ENCODE measurements at regions not wholly inside any gene's neighbourhood (a gene's known extent, or its start where the extent isn't known, plus 50 kb on each side); places are given as distances from the start of the nearest gene placed in this dataset.

DNA sequence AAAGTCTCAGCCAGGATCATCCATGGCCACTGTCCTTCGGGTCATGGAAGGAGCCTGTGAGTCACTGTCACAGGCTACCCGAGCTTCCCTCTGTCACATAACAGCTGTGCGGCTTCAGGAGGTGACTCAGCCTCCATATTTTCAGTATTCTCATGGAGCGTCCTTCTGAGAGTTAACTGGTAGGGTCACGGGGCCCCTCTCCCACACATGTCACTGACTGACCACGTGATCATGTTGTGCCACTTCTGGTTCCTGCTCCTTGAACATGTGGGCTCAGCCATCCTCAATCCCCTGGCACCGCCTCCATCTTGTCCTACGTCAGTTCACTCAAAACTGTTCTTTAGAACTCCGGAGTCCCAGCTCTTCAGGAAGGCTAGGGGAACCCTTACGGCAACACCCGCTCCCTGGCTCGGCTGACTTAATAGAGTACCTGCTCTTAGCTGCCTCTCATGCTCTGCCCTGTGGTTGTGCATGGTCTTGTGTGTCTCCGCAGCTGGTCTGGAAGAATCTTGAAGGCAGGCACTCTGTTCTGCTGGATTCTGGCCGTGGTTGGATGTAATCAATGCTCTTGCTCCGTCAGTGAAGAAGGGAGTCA is 182.8 kb downstream of the ICE1 start:
- ATAC-seq (replicated peaks) (no peak), DNase-seq (no peak)
- Mint-ChIP-seq H3K4me1 (no peaks in the 10 kb centered on the region), H3K27ac (no peak overlapping the region), H3K9me3 (peaks cover 0 to 3% of the 10 kb centered on the region in 2 donors), H3K27me3 (no peaks in the 10 kb centered on the region), H3K36me3 (no peaks in the 10 kb centered on the region), H3K4me3 (no peak overlapping the region)

DNA sequence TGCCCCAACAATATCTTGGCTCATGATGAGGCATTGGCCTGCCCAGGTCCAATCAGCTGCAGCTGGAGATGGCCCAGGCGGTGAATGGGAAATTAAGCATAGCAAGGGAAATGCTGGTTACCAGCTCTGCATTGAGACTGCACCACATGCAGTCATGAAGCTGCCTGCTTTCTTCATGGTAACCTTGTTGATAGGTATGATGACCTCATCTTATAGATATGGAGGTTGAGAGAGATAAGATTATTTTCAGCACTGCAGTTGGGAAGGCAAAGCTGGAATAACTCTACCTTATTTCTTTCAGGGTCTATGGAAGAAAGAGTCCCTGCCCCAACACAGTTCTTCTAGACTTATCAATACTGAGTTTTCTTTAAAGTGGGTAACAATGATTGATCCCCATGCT is 180.1 kb downstream of the ICE1 start:
- ATAC-seq (replicated peaks) = no peak
- H3K4me1 Mint-ChIP-seq = no peaks in the 10 kb centered on the region
- no peak overlapping the region for H3K4me3 Mint-ChIP-seq
- H3K36me3 Mint-ChIP-seq = no peaks in the 10 kb centered on the region
- no peak overlapping the region for H3K27ac Mint-ChIP-seq
- no peaks in the 10 kb centered on the region for H3K27me3 Mint-ChIP-seq
- peaks cover 3 to 7% of the 10 kb centered on the region in 2 donors for H3K9me3 Mint-ChIP-seq
- no peak for DNase-seq

DNA sequence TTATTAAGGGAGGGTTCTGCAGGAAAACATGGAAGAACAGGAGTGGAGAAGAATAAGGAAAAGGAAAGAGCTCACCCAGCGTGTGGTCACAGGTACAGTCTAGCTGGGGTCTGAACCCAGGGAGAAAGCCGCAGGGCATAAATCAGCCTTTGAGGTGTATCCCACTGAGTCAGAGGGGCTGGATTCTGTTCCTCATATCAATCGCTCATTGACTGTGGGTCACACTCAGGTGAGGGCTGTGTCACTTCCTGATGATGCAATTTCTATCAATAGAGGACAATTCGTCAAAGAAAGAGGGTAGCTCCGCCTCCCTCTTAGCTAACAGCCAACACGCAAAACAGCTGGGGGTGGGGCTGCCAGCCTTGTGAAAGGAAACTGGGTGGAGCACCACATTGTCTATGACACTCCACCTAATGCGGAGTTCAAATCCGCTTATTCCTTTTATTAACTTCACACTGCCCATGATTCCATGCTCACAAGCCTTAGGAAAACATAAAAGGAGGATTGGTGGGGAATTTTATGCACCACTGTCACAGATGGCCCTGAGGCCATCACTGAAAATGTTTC is 176.2 kb downstream of the ICE1 start:
- Mint-ChIP-seq H3K9me3 (peaks cover 3 to 10% of the 10 kb centered on the region in 2 donors), H3K36me3 (no peaks in the 10 kb centered on the region), H3K4me1 (no peaks in the 10 kb centered on the region), H3K4me3 (no peak overlapping the region), H3K27me3 (no peaks in the 10 kb centered on the region), H3K27ac (no peak overlapping the region)
- ATAC-seq (replicated peaks) (no peak), DNase-seq (no peak)

DNA sequence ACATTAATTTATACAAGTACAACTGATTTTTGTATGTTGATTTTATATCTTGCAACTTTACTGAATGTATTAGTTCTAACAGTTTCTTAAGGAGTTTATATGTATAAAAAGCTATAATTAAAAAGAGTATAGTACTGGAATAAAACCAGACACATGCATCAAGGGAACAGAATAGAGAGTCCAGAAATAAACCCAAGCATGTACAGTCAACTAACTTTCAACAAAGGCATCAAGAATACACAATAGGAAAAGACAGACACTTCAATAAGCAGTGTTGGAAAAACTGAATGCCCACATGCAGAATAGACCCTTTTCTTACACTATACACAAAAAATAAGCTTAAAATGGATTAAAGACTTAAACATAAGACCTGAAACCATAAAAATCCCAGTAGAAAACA is 170.9 kb downstream of the ICE1 start:
- Mint-ChIP-seq H3K9me3 (peaks cover 7 to 8% of the 10 kb centered on the region in 2 donors), H3K4me1 (no peaks in the 10 kb centered on the region), H3K4me3 (no peak overlapping the region), H3K27me3 (no peaks in the 10 kb centered on the region), H3K36me3 (no peaks in the 10 kb centered on the region), H3K27ac (no peak overlapping the region)
- DNase-seq = no peak
- no peak for ATAC-seq (replicated peaks)

DNA sequence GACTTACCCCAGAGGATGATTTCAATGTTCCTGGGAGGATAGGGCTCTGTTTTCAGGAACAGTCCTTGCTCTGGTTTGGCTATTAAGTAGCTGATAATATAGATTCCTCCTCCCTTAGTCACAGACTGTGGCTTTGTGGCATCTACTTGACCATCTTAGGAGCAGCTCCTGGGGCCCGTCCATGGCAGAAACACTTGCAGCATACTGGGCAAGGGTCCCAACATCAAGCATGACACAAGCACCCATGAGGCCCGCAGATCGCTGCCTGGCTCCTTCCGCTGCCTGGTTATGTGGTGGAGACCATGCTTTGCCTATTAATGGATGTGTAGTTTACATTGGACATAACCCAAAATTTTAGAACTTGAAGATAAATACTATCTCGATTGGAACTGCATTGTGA is 170.1 kb downstream of the ICE1 start:
- no peaks in the 10 kb centered on the region for H3K4me1 Mint-ChIP-seq
- no peaks in the 10 kb centered on the region for H3K36me3 Mint-ChIP-seq
- DNase-seq = no peak
- H3K27me3 Mint-ChIP-seq = no peaks in the 10 kb centered on the region
- peaks cover 4 to 6% of the 10 kb centered on the region in 2 donors for H3K9me3 Mint-ChIP-seq
- no peak overlapping the region for H3K4me3 Mint-ChIP-seq
- no peak overlapping the region for H3K27ac Mint-ChIP-seq
- no peak for ATAC-seq (replicated peaks)

DNA sequence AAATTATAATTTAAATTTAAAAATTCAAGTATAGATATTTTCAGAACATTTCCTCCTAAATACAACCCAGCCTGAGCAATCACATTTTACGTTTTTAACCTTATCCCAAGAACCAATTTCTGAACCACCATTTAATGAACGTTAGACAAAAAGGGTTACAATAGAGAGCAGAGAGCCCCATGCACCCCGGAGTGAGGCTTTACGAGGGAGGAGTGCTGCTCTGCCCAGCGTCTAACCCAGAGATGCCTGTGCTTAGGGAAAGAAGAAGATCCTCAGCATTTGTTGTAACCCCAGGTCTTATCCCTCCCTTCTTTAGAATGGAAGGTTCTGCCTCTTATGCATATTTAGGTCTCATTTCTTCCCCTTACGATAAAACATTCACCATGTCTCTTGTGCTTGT is 169.1 kb downstream of the ICE1 start:
- DNase-seq = no peak
- no peak overlapping the region for H3K4me3 Mint-ChIP-seq
- no peak for ATAC-seq (replicated peaks)
- H3K27ac Mint-ChIP-seq = no peak overlapping the region
- peaks cover 4 to 6% of the 10 kb centered on the region in 2 donors for H3K9me3 Mint-ChIP-seq
- H3K36me3 Mint-ChIP-seq = peaks cover 0 to 1% of the 10 kb centered on the region in 2 donors
- H3K27me3 Mint-ChIP-seq = peaks cover 4 to 6% of the 10 kb centered on the region in 2 donors
- H3K4me1 Mint-ChIP-seq = no peaks in the 10 kb centered on the region

DNA sequence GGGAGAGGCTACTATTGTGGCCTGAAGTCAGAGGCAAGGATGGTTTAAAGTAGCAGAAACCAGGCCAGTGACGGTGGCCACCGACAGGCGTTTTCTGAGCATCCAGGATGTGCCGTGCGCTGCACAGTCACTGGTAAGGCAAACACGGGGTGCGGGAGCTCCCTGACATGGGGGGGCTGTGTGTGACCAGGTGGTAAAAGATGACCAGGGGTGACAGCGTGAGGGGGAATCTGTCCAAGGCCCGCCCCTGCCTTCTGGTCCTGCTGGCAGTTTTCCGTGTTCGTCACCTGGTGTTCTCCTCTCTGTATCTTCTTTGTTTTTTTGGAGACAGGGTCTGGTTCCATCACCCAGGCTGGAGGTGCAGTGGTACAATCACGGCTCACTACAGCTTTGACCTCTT is 167.4 kb downstream of the ICE1 start:
- H3K9me3 Mint-ChIP-seq = peaks cover 4 to 6% of the 10 kb centered on the region in 2 donors

DNA sequence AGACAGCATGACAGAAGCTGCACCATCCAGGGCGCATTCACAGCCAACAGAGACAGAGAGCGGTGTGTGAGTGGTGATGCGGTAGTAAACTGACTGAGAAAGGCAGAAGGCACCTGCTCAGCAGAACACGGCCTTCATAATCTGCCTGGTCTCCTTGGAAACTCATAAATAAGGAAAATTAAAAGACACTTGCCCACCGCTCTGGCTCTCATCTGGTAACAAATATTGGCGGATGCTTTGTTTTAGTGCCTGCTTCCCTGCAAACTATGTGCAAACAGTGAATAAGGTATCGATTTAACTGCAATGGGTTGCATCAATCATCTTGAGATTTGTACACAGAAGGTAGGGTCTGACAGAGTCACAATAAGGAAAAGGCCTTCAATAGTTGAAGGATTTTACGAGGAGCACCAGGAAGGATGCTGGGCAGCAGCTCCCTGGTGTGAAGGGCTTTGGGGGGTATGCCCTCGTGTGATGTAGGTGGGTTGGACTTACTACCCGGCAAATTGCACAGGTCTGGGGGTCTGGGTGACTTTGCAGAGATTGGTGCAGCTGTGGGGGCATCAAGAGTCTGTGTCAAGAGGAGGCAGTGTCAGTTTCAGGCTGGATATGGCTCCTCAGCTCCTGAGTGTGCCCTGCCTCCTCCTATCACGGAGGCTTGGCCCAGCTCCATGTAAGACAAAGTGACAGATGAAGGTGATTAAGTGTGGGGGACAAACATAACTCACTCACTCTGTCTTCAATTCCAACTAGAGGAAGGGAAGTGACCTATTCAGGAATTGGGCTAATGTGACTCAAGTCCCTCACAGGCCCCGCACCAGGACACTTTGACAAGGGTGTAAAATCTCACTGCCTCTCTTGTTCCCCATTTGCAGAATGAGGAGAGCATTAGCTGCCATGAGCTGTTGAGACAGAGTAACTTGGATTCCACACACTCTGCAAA is 166.7 kb downstream of the ICE1 start:
- Mint-ChIP-seq H3K4me1 (no peaks in the 10 kb centered on the region), H3K9me3 (peaks cover 4% of the 10 kb centered on the region in 2 donors), H3K27me3 (peaks cover 4 to 6% of the 10 kb centered on the region in 2 donors), H3K27ac (no peak overlapping the region), H3K4me3 (no peak overlapping the region), H3K36me3 (peaks cover 0 to 1% of the 10 kb centered on the region in 2 donors)
- ATAC-seq (replicated peaks) (no peak), DNase-seq (no peak)

More for the DNA sequence above, 167.4 kb downstream of the ICE1 start:
- H3K4me1 Mint-ChIP-seq = no peaks in the 10 kb centered on the region
- DNase-seq (no peak), ATAC-seq (replicated peaks) (no peak)
- H3K36me3 Mint-ChIP-seq = peaks cover 0 to 1% of the 10 kb centered on the region in 2 donors
- no peak overlapping the region for H3K4me3 Mint-ChIP-seq
- peaks cover 4 to 6% of the 10 kb centered on the region in 2 donors for H3K27me3 Mint-ChIP-seq
- H3K27ac Mint-ChIP-seq = no peak overlapping the region

DNA sequence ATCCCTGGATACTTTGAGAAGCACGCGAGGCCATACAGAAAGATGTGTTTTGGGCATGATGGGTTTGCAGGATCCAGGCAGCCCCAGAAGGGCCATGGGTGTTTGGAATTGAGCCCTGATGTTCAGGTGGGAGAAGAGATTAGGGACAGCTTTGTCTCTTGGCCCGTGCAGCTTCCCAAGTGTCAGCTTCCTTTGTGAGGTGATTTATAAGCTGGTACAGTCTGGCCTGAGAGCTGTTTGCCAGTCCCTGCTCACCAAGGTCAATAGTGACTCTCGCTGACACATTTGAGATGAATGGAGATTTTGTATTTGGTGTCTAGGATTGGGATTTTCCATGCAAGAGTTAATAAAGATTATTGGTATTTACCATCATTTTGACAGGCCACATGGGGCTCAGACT is 165.9 kb downstream of the ICE1 start:
- DNase-seq = no peak
- Mint-ChIP-seq H3K27me3 (peaks cover 4 to 6% of the 10 kb centered on the region in 2 donors), H3K9me3 (peaks cover 4% of the 10 kb centered on the region in 2 donors), H3K4me3 (no peak overlapping the region), H3K27ac (no peak overlapping the region), H3K36me3 (peaks cover 0 to 1% of the 10 kb centered on the region in 2 donors), H3K4me1 (no peaks in the 10 kb centered on the region)
- no peak for ATAC-seq (replicated peaks)

DNA sequence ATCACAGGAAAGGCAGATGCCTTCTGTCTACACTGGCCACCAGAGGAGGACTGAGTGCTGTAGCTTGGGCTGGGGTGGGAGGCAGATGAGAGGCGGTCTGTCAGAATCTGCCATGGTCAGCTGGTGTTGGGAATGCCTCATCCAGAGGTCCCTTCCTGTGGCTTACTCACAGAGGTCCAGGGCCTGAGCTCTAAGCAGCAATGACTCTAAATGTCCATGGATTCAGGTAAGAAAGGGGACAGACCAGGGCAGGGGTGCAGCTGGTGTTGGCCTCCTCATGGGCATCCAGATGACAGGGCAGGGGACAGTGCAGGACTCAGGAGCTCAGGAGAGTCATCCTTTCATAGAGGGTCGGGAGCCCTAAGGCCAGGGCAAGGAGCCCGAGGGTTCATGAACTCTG is 165.0 kb downstream of the ICE1 start:
- no peak for ATAC-seq (replicated peaks)
- Mint-ChIP-seq H3K27ac (no peak overlapping the region), H3K4me1 (no peaks in the 10 kb centered on the region), H3K4me3 (no peak overlapping the region), H3K9me3 (peaks cover 4% of the 10 kb centered on the region in 2 donors), H3K27me3 (peaks cover 4 to 6% of the 10 kb centered on the region in 2 donors), H3K36me3 (peaks cover 0 to 1% of the 10 kb centered on the region in 2 donors)
- DNase-seq = no peak

DNA sequence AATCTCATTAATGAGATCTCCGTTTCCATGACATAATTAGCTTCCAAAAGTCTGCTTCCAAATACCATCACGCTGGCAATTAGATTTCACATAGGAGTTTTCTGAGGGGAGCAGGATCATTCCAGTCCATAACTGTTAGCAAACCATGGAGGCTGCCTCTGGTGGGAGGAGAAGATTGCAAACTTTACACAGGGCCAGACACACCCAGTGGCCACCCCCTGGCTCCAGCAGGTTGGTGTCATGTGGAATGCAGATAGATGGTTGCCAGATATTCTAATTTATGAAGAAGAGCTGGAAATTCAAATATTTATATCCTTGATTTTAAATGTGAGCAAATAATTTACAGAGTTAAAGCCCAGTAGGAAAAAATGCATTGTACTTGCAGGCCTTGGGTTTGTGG is 164.2 kb downstream of the ICE1 start:
- Mint-ChIP-seq H3K36me3 (peaks cover 0 to 1% of the 10 kb centered on the region in 2 donors), H3K4me1 (no peaks in the 10 kb centered on the region), H3K9me3 (peaks cover 4% of the 10 kb centered on the region in 2 donors), H3K4me3 (no peak overlapping the region), H3K27me3 (peaks cover 4 to 6% of the 10 kb centered on the region in 2 donors), H3K27ac (no peak overlapping the region)
- ATAC-seq (replicated peaks) (no peak), DNase-seq (no peak)

DNA sequence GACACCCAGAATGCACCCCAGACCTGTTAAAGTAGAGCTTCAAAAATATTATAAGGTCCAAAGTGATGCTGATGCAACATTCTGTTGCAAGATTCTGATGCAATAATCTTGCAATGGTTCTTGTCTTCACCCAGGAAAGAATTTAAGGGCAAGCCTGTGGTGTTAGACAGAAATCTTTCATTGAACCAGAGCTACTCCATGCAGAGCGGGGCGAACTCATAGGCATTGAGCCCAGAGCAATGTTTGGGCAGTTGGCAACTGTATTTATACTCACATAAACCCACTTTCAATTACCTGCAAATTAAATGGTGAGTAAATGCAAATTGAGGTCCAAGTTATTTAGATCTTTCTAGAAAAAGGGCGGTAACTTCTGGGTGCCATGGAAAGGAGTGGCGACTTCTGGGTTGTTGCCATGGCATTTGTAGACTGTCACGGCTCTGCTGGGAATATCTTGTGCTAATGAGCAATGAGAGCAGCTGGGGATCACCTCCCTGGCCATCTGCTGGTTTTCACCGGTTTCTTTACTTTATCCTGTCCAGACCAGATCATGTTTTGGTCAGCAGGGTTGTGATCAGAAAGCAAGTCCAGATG is 163.4 kb downstream of the ICE1 start:
- peaks cover 0 to 1% of the 10 kb centered on the region in 2 donors for H3K36me3 Mint-ChIP-seq
- ATAC-seq (replicated peaks) = no peak
- no peak for DNase-seq
- H3K9me3 Mint-ChIP-seq = peaks cover 4% of the 10 kb centered on the region in 2 donors
- H3K4me3 Mint-ChIP-seq = no peak overlapping the region
- peaks cover 4 to 6% of the 10 kb centered on the region in 2 donors for H3K27me3 Mint-ChIP-seq
- no peaks in the 10 kb centered on the region for H3K4me1 Mint-ChIP-seq
- no peak overlapping the region for H3K27ac Mint-ChIP-seq

DNA sequence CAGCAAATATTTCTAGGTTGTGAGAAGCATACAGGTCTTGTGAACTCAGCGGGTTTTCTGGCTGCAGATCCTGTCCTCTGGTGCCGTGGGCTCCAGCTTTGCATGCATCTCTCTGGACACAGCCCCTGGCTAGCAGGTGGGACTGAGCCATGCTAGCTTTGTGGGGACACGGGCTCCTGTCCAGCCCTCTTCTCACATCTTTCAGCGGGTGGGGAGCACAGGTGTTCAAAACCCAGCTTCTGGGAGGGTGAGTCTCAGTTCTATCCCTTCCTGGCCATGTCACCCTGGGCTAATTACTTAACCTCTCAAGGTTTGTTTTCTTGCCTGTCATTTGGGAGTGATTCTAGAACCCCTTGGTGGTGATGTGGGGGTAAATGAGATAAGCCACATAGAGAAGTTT is 162.3 kb downstream of the ICE1 start:
- Mint-ChIP-seq H3K27ac (no peak overlapping the region), H3K4me3 (no peak overlapping the region), H3K9me3 (no peaks in the 10 kb centered on the region), H3K27me3 (peaks cover 4 to 6% of the 10 kb centered on the region in 2 donors), H3K4me1 (no peaks in the 10 kb centered on the region), H3K36me3 (peaks cover 0 to 1% of the 10 kb centered on the region in 2 donors)
- DNase-seq (no peak), ATAC-seq (replicated peaks) (no peak)

DNA sequence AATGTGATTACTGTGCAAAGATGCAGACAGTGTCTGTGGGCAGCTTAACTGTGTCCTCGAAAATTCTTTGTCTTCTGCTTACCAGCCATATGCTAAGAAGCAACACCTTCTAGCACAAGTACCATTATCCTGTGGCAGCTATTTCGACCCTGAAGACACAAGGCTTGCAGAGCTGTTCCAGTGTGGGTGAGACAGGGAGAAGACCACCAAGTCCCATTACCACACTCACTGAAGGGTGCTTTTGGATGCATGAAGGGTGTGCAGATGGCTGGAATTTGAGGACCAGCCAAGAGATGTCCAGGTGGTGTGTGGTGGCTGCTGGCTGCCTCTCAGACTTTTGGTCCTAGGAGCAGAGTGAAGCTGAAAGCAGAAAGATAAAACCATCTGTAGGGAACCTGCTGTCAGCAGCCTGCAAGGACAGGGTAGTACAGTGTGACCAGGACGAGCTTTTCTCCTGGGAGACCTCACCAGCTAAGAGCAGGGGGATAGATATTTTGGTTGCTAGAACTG is 161.8 kb downstream of the ICE1 start:
- peaks cover 4 to 6% of the 10 kb centered on the region in 2 donors for H3K27me3 Mint-ChIP-seq
- no peak overlapping the region for H3K27ac Mint-ChIP-seq
- no peak overlapping the region for H3K4me3 Mint-ChIP-seq
- ATAC-seq (replicated peaks) (no peak), DNase-seq (no peak)
- no peaks in the 10 kb centered on the region for H3K4me1 Mint-ChIP-seq
- H3K9me3 Mint-ChIP-seq = no peaks in the 10 kb centered on the region
- H3K36me3 Mint-ChIP-seq = peaks cover 0 to 1% of the 10 kb centered on the region in 2 donors
